ENCODE measurements at regions not wholly inside any gene's neighbourhood (a gene's known extent, or its start where the extent isn't known, plus 50 kb on each side); places are given as distances from the start of the nearest gene placed in this dataset.
"Not testable (repeated sequence)": the region's sequence is repeated elsewhere in the genome, so short reads cannot be mapped to it uniquely, and the experiment has no call there.

DNA sequence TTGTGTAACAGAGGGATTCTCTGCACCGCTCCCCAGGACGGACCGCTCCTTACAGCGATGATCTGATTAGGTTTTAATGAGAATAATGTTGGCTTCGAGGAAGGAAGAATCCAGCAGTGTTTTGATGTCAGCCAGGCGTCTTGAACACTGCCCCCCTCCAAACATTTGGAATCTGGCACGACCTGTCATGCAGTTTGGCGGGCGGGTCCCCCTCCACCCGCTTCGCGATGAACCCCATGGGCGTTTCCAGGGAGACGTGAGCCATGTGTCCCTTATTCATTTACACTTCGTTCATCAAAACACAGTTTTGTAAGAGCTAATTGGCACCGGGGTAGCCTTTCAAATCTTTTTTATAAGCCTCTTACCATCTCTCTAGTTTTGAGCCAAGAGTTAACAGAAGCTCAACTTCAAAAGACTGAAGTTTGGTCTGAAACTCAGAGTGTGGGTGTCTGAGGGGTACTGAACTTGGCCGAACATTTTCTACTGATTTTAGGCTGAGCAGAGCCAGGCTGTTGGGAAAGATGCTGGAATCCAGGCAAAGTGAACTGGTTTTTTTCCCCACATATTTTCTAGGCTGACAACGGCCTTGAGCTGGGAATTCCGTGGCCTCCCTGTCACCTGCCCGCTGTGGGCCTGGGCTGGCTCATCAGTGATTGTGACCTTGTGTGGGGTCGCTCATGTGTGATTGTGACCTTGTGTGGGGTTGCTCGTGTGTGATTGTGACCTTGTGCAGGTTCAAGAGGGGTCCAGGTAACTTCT lies 214.8 kb upstream of the ZNF469 start:
- H3K4me1 Mint-ChIP-seq; ATAC-seq; DNase-seq (ENCODE audit: low spot score in 2 of 2); H3K4me3 Mint-ChIP-seq; H3K27ac Mint-ChIP-seq; H3K9me3 Mint-ChIP-seq; H3K36me3 Mint-ChIP-seq: not testable (repeated sequence)

GRCh38 chr16:88168557-88168949 lies 214.2 kb upstream of the ZNF469 start:
- DNase-seq (ENCODE audit: low spot score in 2 of 2); H3K4me1 Mint-ChIP-seq; H3K9me3 Mint-ChIP-seq; ATAC-seq; H3K36me3 Mint-ChIP-seq; H3K27ac Mint-ChIP-seq; H3K4me3 Mint-ChIP-seq: not testable (repeated sequence)

DNA sequence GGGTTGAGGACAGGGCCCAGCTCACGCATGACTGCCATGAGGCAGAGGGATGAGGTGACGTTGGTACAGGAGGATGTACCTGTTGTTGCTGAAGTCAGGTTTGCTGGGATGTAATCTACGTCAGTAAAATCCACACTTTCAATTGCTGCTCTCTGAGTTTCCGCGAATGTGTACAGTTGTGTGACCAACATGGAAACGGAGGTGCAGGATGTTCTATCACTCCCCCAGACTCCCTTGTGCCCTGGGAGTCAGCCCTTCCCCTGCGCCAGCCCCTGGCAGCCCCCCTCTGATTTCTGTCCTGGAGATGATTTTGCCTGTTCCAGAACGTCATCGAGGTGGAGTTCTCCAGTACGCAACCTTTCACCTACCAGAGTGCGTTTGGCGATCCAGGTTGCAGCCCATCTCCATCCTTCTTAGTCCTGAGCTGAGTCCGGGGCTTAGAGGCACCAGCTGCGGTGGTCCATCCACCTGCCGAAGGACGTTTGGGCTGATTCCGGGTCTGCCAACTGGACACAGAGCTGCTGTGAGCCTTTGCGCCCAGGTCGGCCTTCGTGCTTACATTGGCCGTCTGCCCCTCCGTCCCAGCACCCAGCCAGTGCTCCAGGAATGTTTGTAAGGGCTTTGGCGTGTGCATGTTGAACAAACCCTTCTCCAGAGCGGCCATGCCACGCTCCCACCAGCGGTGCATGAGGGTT lies 213.5 kb upstream of the ZNF469 start:
- not testable (repeated sequence) for H3K4me3 Mint-ChIP-seq; H3K4me1 Mint-ChIP-seq; ATAC-seq; H3K27ac Mint-ChIP-seq; DNase-seq (ENCODE audit: low spot score in 2 of 2); H3K36me3 Mint-ChIP-seq; H3K9me3 Mint-ChIP-seq

DNA sequence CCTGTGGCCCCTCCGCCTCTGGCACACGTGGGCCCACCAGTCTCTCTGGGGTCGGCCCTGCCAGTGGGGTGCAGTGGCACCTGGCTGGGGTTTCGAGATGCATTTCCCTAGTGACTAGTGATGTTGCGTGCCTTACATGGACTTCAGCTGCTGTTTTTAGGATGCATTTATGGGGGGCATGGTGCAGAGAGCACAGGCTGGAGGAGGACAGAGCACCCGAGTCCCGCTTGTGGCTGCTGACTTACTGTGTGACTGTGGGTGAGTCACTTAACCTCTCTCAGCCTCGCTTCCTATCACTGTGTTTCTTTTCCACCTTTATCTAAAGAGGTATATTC lies 213.0 kb upstream of the ZNF469 start:
- ATAC-seq; DNase-seq (ENCODE audit: low spot score in 2 of 2); H3K27ac Mint-ChIP-seq; H3K4me1 Mint-ChIP-seq; H3K9me3 Mint-ChIP-seq; H3K36me3 Mint-ChIP-seq; H3K4me3 Mint-ChIP-seq: not testable (repeated sequence)

DNA sequence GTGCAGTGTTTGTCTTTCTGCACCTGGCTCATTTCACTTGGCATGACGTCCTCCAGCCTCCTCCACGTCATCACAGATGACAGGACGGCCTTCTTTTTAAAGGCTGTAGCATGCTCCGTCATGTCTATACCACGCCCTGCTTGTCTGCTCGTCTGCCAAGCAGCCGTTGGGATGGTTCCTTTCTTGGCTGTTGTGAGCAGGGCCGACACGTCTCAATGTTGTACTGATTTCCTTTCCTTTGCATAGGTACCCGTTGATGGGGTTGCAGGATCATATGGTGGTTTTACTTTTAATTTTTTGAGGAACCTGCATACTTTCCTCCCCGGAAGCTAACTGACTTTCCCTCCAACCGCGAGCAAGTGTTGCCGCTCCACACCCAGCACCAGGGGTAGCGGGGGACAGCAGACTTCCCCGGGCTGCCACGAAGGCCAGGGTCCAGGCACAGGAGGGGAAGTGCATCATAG lies 212.2 kb upstream of the ZNF469 start:
- H3K9me3 Mint-ChIP-seq = peaks cover 4% of the 10 kb centered on the region
- H3K4me1 Mint-ChIP-seq = peaks cover 6% of the 10 kb centered on the region
- H3K4me3 Mint-ChIP-seq = no peak overlapping the region
- H3K36me3 Mint-ChIP-seq = no peaks in the 10 kb centered on the region
- no peak for DNase-seq (ENCODE audit: low spot score in 2 of 2)
- no peak overlapping the region for H3K27ac Mint-ChIP-seq
- ATAC-seq = no peak

- H3K27ac Mint-ChIP-seq; H3K4me1 Mint-ChIP-seq; H3K4me3 Mint-ChIP-seq; H3K36me3 Mint-ChIP-seq; DNase-seq (ENCODE audit: low spot score in 2 of 2); H3K9me3 Mint-ChIP-seq; ATAC-seq: not testable (repeated sequence)
Measured at GRCh38 chr16:88171126-88171525, 211.6 kb upstream of the ZNF469 start.

- not testable (repeated sequence) for H3K4me3 Mint-ChIP-seq; H3K4me1 Mint-ChIP-seq; H3K36me3 Mint-ChIP-seq; H3K27ac Mint-ChIP-seq; DNase-seq (ENCODE audit: low spot score in 2 of 2); ATAC-seq; H3K9me3 Mint-ChIP-seq
Measured at GRCh38 chr16:88176184-88176583, 206.6 kb upstream of the ZNF469 start.

DNA sequence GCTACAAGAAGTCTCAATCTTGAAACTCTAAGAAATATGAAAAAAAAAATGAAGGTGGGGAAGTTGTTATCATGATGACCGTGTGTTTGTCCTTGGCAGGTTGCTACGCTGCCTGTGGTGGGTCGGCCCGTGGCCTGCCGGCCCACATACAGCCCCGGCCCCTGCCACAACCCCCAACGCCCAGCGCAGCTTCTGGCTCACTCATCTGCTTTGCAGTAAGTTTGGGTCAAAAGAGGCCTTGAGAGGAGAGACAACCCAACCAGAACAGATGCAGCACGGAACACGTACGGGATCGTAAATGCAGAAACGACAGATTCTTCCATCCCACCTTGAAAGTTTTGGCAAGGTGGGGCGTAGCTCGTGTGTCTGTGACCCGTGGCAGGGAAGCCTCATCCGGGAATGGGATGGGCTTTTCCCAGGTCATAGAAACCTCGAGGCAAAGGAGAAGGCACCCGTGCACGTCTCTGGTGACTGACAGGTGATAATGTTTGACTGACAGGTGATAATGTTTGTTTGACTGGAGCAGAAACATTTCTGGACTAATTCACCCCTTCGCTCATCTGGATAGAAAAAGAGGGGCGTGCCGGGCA lies 206.1 kb upstream of the ZNF469 start:
- not testable (repeated sequence) for ATAC-seq; H3K27ac Mint-ChIP-seq; H3K9me3 Mint-ChIP-seq; H3K4me3 Mint-ChIP-seq; H3K4me1 Mint-ChIP-seq; H3K36me3 Mint-ChIP-seq; DNase-seq (ENCODE audit: low spot score in 2 of 2)

- not testable (repeated sequence) for H3K9me3 Mint-ChIP-seq; H3K4me1 Mint-ChIP-seq; DNase-seq (ENCODE audit: low spot score in 2 of 2); H3K4me3 Mint-ChIP-seq; H3K27ac Mint-ChIP-seq; ATAC-seq; H3K36me3 Mint-ChIP-seq
Measured at GRCh38 chr16:88178251-88178650, 204.5 kb upstream of the ZNF469 start.

- not testable (repeated sequence) for DNase-seq (ENCODE audit: low spot score in 2 of 2); H3K4me1 Mint-ChIP-seq; H3K36me3 Mint-ChIP-seq; H3K9me3 Mint-ChIP-seq; ATAC-seq; H3K4me3 Mint-ChIP-seq; H3K27ac Mint-ChIP-seq
Measured at GRCh38 chr16:88178896-88179295, 203.9 kb upstream of the ZNF469 start.

GRCh38 chr16:88182967-88183881 lies 199.5 kb upstream of the ZNF469 start:
- H3K4me3 Mint-ChIP-seq; H3K9me3 Mint-ChIP-seq; H3K4me1 Mint-ChIP-seq; H3K27ac Mint-ChIP-seq; DNase-seq (ENCODE audit: low spot score in 2 of 2); H3K36me3 Mint-ChIP-seq; ATAC-seq: not testable (repeated sequence)

- not testable (repeated sequence) for H3K4me1 Mint-ChIP-seq; H3K4me3 Mint-ChIP-seq; ATAC-seq; H3K27ac Mint-ChIP-seq; H3K9me3 Mint-ChIP-seq; H3K36me3 Mint-ChIP-seq; DNase-seq (ENCODE audit: low spot score in 2 of 2)
Measured at GRCh38 chr16:88184053-88184452, 198.7 kb upstream of the ZNF469 start.

DNA sequence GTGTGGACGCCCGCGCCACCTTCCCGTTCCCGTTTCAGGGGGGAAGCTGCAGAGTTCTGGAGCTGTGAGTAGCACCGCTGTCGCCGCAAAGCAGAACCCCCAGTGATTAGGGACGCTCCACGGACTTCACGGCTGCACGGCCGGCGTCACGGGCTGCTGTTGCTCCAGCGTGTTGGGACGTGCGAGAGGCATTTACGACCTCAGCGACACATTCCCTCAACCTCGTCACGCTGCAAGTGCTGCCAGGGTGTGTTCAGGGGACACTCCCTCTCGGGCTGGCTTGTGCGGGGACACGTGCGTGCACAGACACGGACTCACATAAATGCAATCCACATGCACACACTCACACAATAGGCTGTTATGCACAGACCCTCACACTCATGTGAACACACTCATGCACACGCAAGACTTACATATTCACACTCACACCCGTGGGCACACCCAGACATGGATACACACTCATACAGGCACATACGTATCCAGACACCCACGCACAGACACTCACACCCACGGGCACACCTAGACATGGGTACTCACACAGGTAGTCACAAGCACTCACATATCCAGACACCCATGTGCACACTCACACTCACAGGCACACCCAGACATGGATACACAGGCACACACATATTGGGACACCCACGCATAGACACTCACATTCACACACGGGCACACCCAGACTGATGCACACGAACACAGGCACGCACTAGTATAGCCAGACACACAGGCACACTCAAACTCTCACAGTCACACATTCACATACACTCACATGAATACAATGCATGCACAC lies 198.0 kb upstream of the ZNF469 start:
- not testable (repeated sequence) for H3K4me3 Mint-ChIP-seq; H3K4me1 Mint-ChIP-seq; DNase-seq (ENCODE audit: low spot score in 2 of 2); H3K9me3 Mint-ChIP-seq; ATAC-seq; H3K36me3 Mint-ChIP-seq; H3K27ac Mint-ChIP-seq

GRCh38 chr16:88185406-88185805 lies 197.4 kb upstream of the ZNF469 start:
- not testable (repeated sequence) for DNase-seq (ENCODE audit: low spot score in 2 of 2); H3K4me3 Mint-ChIP-seq; H3K36me3 Mint-ChIP-seq; H3K4me1 Mint-ChIP-seq; H3K27ac Mint-ChIP-seq; H3K9me3 Mint-ChIP-seq; ATAC-seq
